ENCODE measurements at regions not wholly inside any gene's neighbourhood (a gene's known extent, or its start where the extent isn't known, plus 50 kb on each side); places are given as distances from the start of the nearest gene placed in this dataset.

GRCh38 chr20:11989018-11989771 lies 71.5 kb downstream of the BTBD3 start:
- Histone ChIP-seq H3K4me1 (ENCODE audit: insufficient read depth, low read length) (no peaks in the 10 kb centered on the region), H4K20me1 (ENCODE audit: insufficient read depth, low read length) (no peaks in the 10 kb centered on the region), H3K4me3 (ENCODE audit: insufficient read depth, low read depth, low read length) (no peak overlapping the region), H3K9me3 (ENCODE audit: insufficient read depth, low read depth, low read length) (no peaks in the 10 kb centered on the region), H3K4me2 (ENCODE audit: low read length) (no peak overlapping the region), H3K36me3 (ENCODE audit: insufficient read depth, low read length) (no peaks in the 10 kb centered on the region), H3K79me2 (ENCODE audit: insufficient read depth, low read length) (no peaks in the 10 kb centered on the region), H3K9ac (ENCODE audit: low read length) (no peak overlapping the region), H3K27ac (ENCODE audit: low read depth, low read length) (no peak overlapping the region), H3K27me3 (ENCODE audit: insufficient read depth, low read length) (peaks cover 2% of the 10 kb centered on the region), H2AFZ (ENCODE audit: low read depth, low read length) (no peak overlapping the region)
- TF ChIP-seq CTCF (IDR thresholded peaks at IDR 0.05; ENCODE audit: insufficient read depth, low read depth, low read length) (no peak), EZH2 (IDR thresholded peaks at IDR 0.05; ENCODE audit: insufficient read depth, low read length) (no peak)
- no peak overlapping the region for H3K4me3 Mint-ChIP-seq (ENCODE audit: unreplicated experiment)
- peaks cover 2% of the 10 kb centered on the region for H3K4me1 Mint-ChIP-seq (ENCODE audit: low read depth, unreplicated experiment)
- FAIRE-seq = no peak
- no peak overlapping the region for H3K27ac Mint-ChIP-seq (ENCODE audit: unreplicated experiment)
- H3K27me3 Mint-ChIP-seq (ENCODE audit: low read depth, unreplicated experiment) = peaks cover 9% of the 10 kb centered on the region
- no peaks in the 10 kb centered on the region for H3K9me3 Mint-ChIP-seq (ENCODE audit: unreplicated experiment)
- DNase-seq (ENCODE audit: low read depth) = no peak
- H3K36me3 Mint-ChIP-seq (ENCODE audit: low read depth, unreplicated experiment) = no peaks in the 10 kb centered on the region

GRCh38 chr20:11992426-11992825 lies 74.7 kb downstream of the BTBD3 start:
- H3K27me3 ChIP-seq (ENCODE audit: insufficient read depth, low read length) = no peaks in the 10 kb centered on the region
- no peaks in the 10 kb centered on the region for H3K36me3 ChIP-seq (ENCODE audit: insufficient read depth, low read length)
- Mint-ChIP-seq H3K27ac (ENCODE audit: unreplicated experiment) (no peak overlapping the region), H3K27me3 (ENCODE audit: low read depth, unreplicated experiment) (peaks cover 9% of the 10 kb centered on the region), H3K9me3 (ENCODE audit: unreplicated experiment) (no peaks in the 10 kb centered on the region), H3K36me3 (ENCODE audit: low read depth, unreplicated experiment) (no peaks in the 10 kb centered on the region), H3K4me3 (ENCODE audit: unreplicated experiment) (no peak overlapping the region), H3K4me1 (ENCODE audit: low read depth, unreplicated experiment) (peaks cover 15% of the 10 kb centered on the region)
- H4K20me1 ChIP-seq (ENCODE audit: insufficient read depth, low read length) = no peaks in the 10 kb centered on the region
- H3K4me3 ChIP-seq (ENCODE audit: insufficient read depth, low read depth, low read length) = no peak overlapping the region
- H3K79me2 ChIP-seq (ENCODE audit: insufficient read depth, low read length) = no peaks in the 10 kb centered on the region
- DNase-seq (ENCODE audit: low read depth) (no peak), FAIRE-seq (no peak)
- H3K9ac ChIP-seq (ENCODE audit: low read length) = no peak overlapping the region
- H3K4me2 ChIP-seq (ENCODE audit: low read length) = no peak overlapping the region
- H3K4me1 ChIP-seq (ENCODE audit: insufficient read depth, low read length) = no peaks in the 10 kb centered on the region
- TF ChIP-seq EZH2 (IDR thresholded peaks at IDR 0.05; ENCODE audit: insufficient read depth, low read length) (no peak), CTCF (IDR thresholded peaks at IDR 0.05; ENCODE audit: insufficient read depth, low read depth, low read length) (no peak)
- H3K9me3 ChIP-seq (ENCODE audit: insufficient read depth, low read depth, low read length) = no peaks in the 10 kb centered on the region
- no peak overlapping the region for H2AFZ ChIP-seq (ENCODE audit: low read depth, low read length)
- H3K27ac ChIP-seq (ENCODE audit: low read depth, low read length) = no peak overlapping the region

- no peak for FAIRE-seq
- H3K36me3 ChIP-seq (ENCODE audit: insufficient read depth, low read length) = no peaks in the 10 kb centered on the region
- H3K79me2 ChIP-seq (ENCODE audit: insufficient read depth, low read length) = no peaks in the 10 kb centered on the region
- H3K27ac Mint-ChIP-seq (ENCODE audit: unreplicated experiment) = no peak overlapping the region
- TF ChIP-seq CTCF (IDR thresholded peaks at IDR 0.05; ENCODE audit: insufficient read depth, low read depth, low read length) = no peak
- TF ChIP-seq EZH2 (IDR thresholded peaks at IDR 0.05; ENCODE audit: insufficient read depth, low read length) = no peak
- peaks cover 3% of the 10 kb centered on the region for H3K27me3 Mint-ChIP-seq (ENCODE audit: low read depth, unreplicated experiment)
- no peaks in the 10 kb centered on the region for H3K9me3 ChIP-seq (ENCODE audit: insufficient read depth, low read depth, low read length)
- no peaks in the 10 kb centered on the region for H3K9me3 Mint-ChIP-seq (ENCODE audit: unreplicated experiment)
- no peaks in the 10 kb centered on the region for H3K4me1 ChIP-seq (ENCODE audit: insufficient read depth, low read length)
- no peaks in the 10 kb centered on the region for H3K36me3 Mint-ChIP-seq (ENCODE audit: low read depth, unreplicated experiment)
- H3K4me2 ChIP-seq (ENCODE audit: low read length) = no peak overlapping the region
- H3K4me3 ChIP-seq (ENCODE audit: insufficient read depth, low read depth, low read length) = no peak overlapping the region
- H3K9ac ChIP-seq (ENCODE audit: low read length) = no peak overlapping the region
- no peak overlapping the region for H2AFZ ChIP-seq (ENCODE audit: low read depth, low read length)
- DNase-seq (ENCODE audit: low read depth) = no peak
- H4K20me1 ChIP-seq (ENCODE audit: insufficient read depth, low read length) = no peaks in the 10 kb centered on the region
- H3K27me3 ChIP-seq (ENCODE audit: insufficient read depth, low read length) = no peaks in the 10 kb centered on the region
- H3K4me1 Mint-ChIP-seq (ENCODE audit: low read depth, unreplicated experiment) = peaks cover 15% of the 10 kb centered on the region
- H3K4me3 Mint-ChIP-seq (ENCODE audit: unreplicated experiment) = no peak overlapping the region
- H3K27ac ChIP-seq (ENCODE audit: low read depth, low read length) = no peak overlapping the region
These were observed 76.3 kb downstream of the BTBD3 start for GRCh38 chr20:11993886-11994461.
